ENCODE measurements at regions not wholly inside any gene's neighbourhood (a gene's known extent, or its start where the extent isn't known, plus 50 kb on each side); places are given as distances from the start of the nearest gene placed in this dataset.

DNA sequence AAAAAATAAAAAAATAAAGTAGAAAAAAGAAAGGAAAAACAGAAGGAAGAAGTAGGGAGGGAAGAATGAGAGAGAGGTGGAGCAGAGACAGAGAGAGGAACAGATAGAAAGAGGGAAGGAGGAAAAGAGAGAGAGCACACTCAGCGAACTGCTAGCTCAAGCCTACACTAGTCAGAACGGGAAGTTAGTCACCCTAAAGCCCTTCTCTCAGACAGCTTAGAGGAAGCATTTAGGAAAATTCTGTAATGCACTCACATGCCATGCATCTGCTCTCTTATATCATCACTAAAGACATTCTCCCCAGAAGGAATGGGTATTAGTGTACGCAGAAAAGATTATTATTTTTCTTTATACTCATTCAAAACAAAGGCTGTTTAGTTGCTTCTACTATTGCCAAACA, 68.1 kb upstream of the SULT1C3 start:
- TF ChIP-seq, protein P1, sequence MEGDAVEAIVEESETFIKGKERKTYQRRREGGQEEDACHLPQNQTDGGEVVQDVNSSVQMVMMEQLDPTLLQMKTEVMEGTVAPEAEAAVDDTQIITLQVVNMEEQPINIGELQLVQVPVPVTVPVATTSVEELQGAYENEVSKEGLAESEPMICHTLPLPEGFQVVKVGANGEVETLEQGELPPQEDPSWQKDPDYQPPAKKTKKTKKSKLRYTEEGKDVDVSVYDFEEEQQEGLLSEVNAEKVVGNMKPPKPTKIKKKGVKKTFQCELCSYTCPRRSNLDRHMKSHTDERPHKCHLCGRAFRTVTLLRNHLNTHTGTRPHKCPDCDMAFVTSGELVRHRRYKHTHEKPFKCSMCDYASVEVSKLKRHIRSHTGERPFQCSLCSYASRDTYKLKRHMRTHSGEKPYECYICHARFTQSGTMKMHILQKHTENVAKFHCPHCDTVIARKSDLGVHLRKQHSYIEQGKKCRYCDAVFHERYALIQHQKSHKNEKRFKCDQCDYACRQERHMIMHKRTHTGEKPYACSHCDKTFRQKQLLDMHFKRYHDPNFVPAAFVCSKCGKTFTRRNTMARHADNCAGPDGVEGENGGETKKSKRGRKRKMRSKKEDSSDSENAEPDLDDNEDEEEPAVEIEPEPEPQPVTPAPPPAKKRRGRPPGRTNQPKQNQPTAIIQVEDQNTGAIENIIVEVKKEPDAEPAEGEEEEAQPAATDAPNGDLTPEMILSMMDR (IDR thresholded peaks at IDR 0.05), result no peak
- TF ChIP-seq POLR2A (IDR thresholded peaks at IDR 0.05), result no peak

Data from tibial nerve (tissue), 3 donors.